PC-9 (cell line): ENCODE measurements at regions not wholly inside any gene's neighbourhood (a gene's known extent, or its start where the extent isn't known, plus 50 kb on each side); places are given as distances from the start of the nearest gene placed in this dataset.

Experiments used
- BruUV-seq: library from RNA; stranded (reverse); fragments of 400-500 nt; replicated peaks from 2 replicates; lab custom pipeline; 2021; lab: Mats Ljungman, UMichigan
- CTCF ChIA-PET: fragments of 300-600 bp; sonication (Branson Sonifier 250); formaldehyde crosslinking; loops from one replicate; lab custom pipeline; 2022; ENCODE audit warnings: antibody characterized with exemption; lab: Charles Lee
- POLR2A ChIA-PET: fragments of 300-600 bp; sonication (Branson Sonifier 250); formaldehyde crosslinking; loops from one replicate; lab custom pipeline; 2022; ENCODE audit warnings: antibody characterized with exemption; ENCODE audit not compliant: unreplicated experiment; lab: Charles Lee
- DNase-seq, 2 experiments: peaks; one replicate each; pipeline versions ENCODE4 v3.0.0 to v3.0.0-alpha.2; 2015 to 2022; ENCODE audit warnings: mixed read lengths in 1 of 2
- H2AFZ ChIP-seq: fragments of 200-600 bp; sonication (generic); 2 replicates; pipeline ENCODE4 v1.8.1; 2017; ENCODE audit warnings: antibody characterized with exemption
- H3F3A ChIP-seq: fragments of 200-600 bp; sonication (generic); 2 replicates; pipeline ENCODE4 v1.8.1; 2017; ENCODE audit warnings: antibody characterized with exemption, mild to moderate bottlenecking, low read depth; ENCODE audit not compliant: insufficient read depth
- H3K27ac ChIP-seq: fragments of 200-600 bp; sonication (generic); 2 replicates; pipeline ENCODE4 v1.6.1; 2016; ENCODE audit warnings: mixed run types
- H3K27me3 ChIP-seq: fragments of 200-600 bp; sonication (generic); 2 replicates; pipeline ENCODE4 v1.6.1; 2016; ENCODE audit warnings: low read depth, mixed run types; ENCODE audit not compliant: insufficient read depth
- H3K36me3 ChIP-seq: fragments of 200-600 bp; sonication (generic); 2 replicates; pipeline ENCODE4 v1.6.1; 2016; ENCODE audit warnings: low read depth, mixed run types
- H3K4me1 ChIP-seq: fragments of 200-600 bp; sonication (generic); replicated peaks from 2 replicates; pipeline ENCODE4 v1.6.1; 2016; ENCODE audit warnings: mixed run types; ENCODE audit not compliant: insufficient read depth
- H3K4me2 ChIP-seq: fragments of 200-600 bp; sonication (generic); 2 replicates; pipeline ENCODE4 v1.6.1; 2017; ENCODE audit warnings: mixed run types
- H3K4me3 ChIP-seq: fragments of 200-600 bp; sonication (generic); 2 replicates; pipeline ENCODE4 v1.6.1; 2016; ENCODE audit warnings: mixed run types
- H3K79me2 ChIP-seq: fragments of 200-600 bp; sonication (generic); 2 replicates; pipeline ENCODE4 v1.6.1; 2017; ENCODE audit warnings: low read depth, mixed run types
- H3K9me2 ChIP-seq: fragments of 200-600 bp; sonication (generic); 2 replicates; pipeline ENCODE4 v1.8.1; 2017; ENCODE audit warnings: mild to moderate bottlenecking; ENCODE audit not compliant: insufficient read depth
- H3K9me3 ChIP-seq: fragments of 200-600 bp; sonication (generic); 2 replicates; pipeline ENCODE4 v1.8.1; 2016; ENCODE audit warnings: low read depth; ENCODE audit not compliant: insufficient read depth
- H4K20me1 ChIP-seq: fragments of 200-600 bp; sonication (generic); 2 replicates; pipeline ENCODE4 v1.8.1; 2017; ENCODE audit not compliant: insufficient read depth
- EZH2 ChIP-seq: fragments of 200-600 bp; sonication (generic); IDR thresholded peaks from 2 replicates; pipeline ENCODE4 v1.8.0; 2017; ENCODE audit warnings: antibody characterized with exemption, low read depth
- intact Hi-C: fragments of 100-400 bp; cut with micrococcal nuclease; formaldehyde crosslinking; loops from one replicate; pipeline ENCODE4 v1.10.0; 2022; ENCODE audit not compliant: unreplicated experiment
- TF ChIP-seq, protein P1 (sequence below): fragments of 200-600 bp; sonication (generic); conservative IDR thresholded peaks from 2 replicates; pipeline ENCODE4 v1.6.1; 2017; ENCODE audit warnings: mixed run types, antibody characterized with exemption, mild to moderate bottlenecking, moderate library complexity

DNA sequence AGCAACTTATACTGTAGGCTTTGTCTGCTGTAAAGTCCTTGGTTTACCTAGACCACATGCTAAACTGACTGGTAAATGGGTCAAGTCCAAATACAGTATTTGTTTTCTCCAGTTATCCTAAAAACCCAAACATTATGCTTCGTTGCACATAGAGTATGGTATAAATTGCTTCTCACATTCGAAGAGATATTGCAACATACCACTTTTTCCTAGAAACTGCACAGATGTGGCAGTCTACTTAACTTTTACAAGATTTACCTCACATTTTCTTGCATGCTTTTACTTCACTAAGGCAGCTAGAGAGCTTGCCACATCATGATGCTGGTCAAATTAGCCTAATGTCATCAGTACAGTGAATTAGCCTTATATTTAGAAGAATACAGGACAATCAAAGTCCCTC lies 66.0 kb upstream of the SCN7A start:
- no peak overlapping the region for H3K4me3 ChIP-seq
- intact Hi-C loops: no loop called here
- ChIA-PET CTCF (no interaction called here), POLR2A (no interaction called here)
- H3K27ac ChIP-seq: no peak overlapping the region
- H3K9me2 ChIP-seq: no peaks in the 10 kb centered on the region
- BruUV-seq: no TSS peak
- no peak overlapping the region for H3K4me2 ChIP-seq
- H3K4me1 ChIP-seq: no peaks in the 10 kb centered on the region
- H3K9me3 ChIP-seq: no peaks in the 10 kb centered on the region
- no peaks in the 10 kb centered on the region for H3K27me3 ChIP-seq
- H4K20me1 ChIP-seq: no peaks in the 10 kb centered on the region
- H3F3A ChIP-seq: no peaks in the 10 kb centered on the region
- H3K79me2 ChIP-seq: no peaks in the 10 kb centered on the region
- TF ChIP-seq, protein P1, sequence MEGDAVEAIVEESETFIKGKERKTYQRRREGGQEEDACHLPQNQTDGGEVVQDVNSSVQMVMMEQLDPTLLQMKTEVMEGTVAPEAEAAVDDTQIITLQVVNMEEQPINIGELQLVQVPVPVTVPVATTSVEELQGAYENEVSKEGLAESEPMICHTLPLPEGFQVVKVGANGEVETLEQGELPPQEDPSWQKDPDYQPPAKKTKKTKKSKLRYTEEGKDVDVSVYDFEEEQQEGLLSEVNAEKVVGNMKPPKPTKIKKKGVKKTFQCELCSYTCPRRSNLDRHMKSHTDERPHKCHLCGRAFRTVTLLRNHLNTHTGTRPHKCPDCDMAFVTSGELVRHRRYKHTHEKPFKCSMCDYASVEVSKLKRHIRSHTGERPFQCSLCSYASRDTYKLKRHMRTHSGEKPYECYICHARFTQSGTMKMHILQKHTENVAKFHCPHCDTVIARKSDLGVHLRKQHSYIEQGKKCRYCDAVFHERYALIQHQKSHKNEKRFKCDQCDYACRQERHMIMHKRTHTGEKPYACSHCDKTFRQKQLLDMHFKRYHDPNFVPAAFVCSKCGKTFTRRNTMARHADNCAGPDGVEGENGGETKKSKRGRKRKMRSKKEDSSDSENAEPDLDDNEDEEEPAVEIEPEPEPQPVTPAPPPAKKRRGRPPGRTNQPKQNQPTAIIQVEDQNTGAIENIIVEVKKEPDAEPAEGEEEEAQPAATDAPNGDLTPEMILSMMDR: no peak
- TF ChIP-seq EZH2: no peak
- H3K36me3 ChIP-seq: no peaks in the 10 kb centered on the region
- no peak overlapping the region for H2AFZ ChIP-seq
- no peak for DNase-seq

DNA sequence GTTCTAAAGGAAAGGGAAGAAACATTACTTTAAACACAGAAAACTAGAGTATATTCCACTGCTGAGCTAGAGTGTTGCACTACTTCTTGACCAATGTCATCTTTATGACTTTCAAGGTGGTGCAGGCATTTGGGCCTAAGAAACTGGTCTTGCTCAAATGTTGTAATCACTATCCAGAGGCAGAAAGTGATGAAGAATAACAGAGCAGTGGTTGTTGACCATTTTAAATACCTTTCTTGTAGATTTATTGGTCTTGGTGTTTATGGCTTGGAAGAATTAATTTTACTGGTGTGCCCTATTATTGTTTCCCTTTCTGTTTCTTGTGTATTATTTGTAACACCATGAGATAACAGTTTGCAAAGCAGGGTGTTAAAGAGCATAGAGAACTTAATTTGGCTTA lies 56.9 kb upstream of the SCN7A start:
- H3K27me3 ChIP-seq: no peaks in the 10 kb centered on the region

DNA sequence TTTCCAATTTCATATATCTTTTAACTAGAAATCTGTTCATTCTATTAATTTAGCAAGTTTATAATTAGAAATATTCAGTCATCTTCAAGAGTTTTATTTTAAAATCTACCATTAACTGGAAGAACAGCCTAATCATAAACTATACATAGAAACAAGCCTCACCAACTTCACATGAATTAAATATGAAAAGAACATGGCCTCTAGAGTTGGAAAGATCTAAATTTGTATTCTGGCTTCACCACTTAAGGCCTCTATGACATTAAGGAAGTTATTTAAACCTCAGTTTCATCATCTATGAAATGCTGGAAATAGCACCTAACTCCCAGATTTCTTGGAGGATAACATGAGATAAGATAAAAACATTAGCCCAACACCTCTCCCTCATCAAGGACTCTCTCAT lies 51.4 kb upstream of the SCN7A start:
- no peaks in the 10 kb centered on the region for H3F3A ChIP-seq
- no peaks in the 10 kb centered on the region for H3K79me2 ChIP-seq
- no peak overlapping the region for H3K4me3 ChIP-seq
- TF ChIP-seq, protein P1: no peak
- TF ChIP-seq EZH2: no peak
- CTCF ChIA-PET: no interaction called here
- no peaks in the 10 kb centered on the region for H4K20me1 ChIP-seq
- no peaks in the 10 kb centered on the region for H3K4me1 ChIP-seq
- H3K27ac ChIP-seq: no peak overlapping the region
- H2AFZ ChIP-seq: no peak overlapping the region
- intact Hi-C loops: no loop called here
- H3K9me2 ChIP-seq: no peaks in the 10 kb centered on the region
- H3K4me2 ChIP-seq: no peak overlapping the region
- BruUV-seq: no TSS peak
- no peak for DNase-seq
- H3K36me3 ChIP-seq: no peaks in the 10 kb centered on the region
- POLR2A ChIA-PET: no interaction called here
- H3K27me3 ChIP-seq: no peaks in the 10 kb centered on the region
- H3K9me3 ChIP-seq: no peaks in the 10 kb centered on the region

More for the DNA sequence above, 56.9 kb upstream of the SCN7A start:
- Histone ChIP-seq H3K9me2 (no peaks in the 10 kb centered on the region), H3K79me2 (no peaks in the 10 kb centered on the region), H2AFZ (no peak overlapping the region), H3K4me3 (no peak overlapping the region), H3K9me3 (no peaks in the 10 kb centered on the region), H3K4me1 (no peaks in the 10 kb centered on the region), H3K27ac (no peak overlapping the region), H3K36me3 (no peaks in the 10 kb centered on the region), H3F3A (no peaks in the 10 kb centered on the region), H3K4me2 (no peak overlapping the region), H4K20me1 (no peaks in the 10 kb centered on the region)
- no TSS peak for BruUV-seq
- no peak for DNase-seq
- POLR2A ChIA-PET: no interaction called here
- intact Hi-C loops: no loop called here
- CTCF ChIA-PET: no interaction called here
- no peak for TF ChIP-seq EZH2
- TF ChIP-seq, protein P1: no peak
